GM20000 (cell line): ENCODE measurements at regions not wholly inside any gene's neighbourhood (a gene's known extent, or its start where the extent isn't known, plus 50 kb on each side); places are given as distances from the start of the nearest gene placed in this dataset.

Experiments used
- DNase-seq: peaks from one replicate; pipeline ENCODE4 v3.0.0; 2012; ENCODE audit warnings: low spot score
- CTCF ChIP-seq: IDR thresholded peaks from 2 replicates; pipeline ENCODE4 v1.5.1; 2012; ENCODE audit warnings: mild to moderate bottlenecking, control low read depth; ENCODE audit errors: extremely low read depth, missing control alignments

GRCh38 chr3:44104668-44105321 lies 136.9 kb upstream of the TOPAZ1 start:
- TF ChIP-seq CTCF = no peak
- DNase-seq = peak; percentile 72

- no peak for DNase-seq
- TF ChIP-seq CTCF = no peak
These were observed 136.1 kb upstream of the TOPAZ1 start for GRCh38 chr3:44105571-44105970.

- no peak for TF ChIP-seq CTCF
- no peak for DNase-seq
These were observed 134.9 kb upstream of the TOPAZ1 start for GRCh38 chr3:44106756-44107155.

- no peak for TF ChIP-seq CTCF
- no peak for DNase-seq
These were observed 133.2 kb upstream of the TOPAZ1 start for GRCh38 chr3:44108481-44108880.

GRCh38 chr3:44109771-44110361 lies 131.8 kb upstream of the TOPAZ1 start:
- TF ChIP-seq CTCF = no peak
- DNase-seq = no peak

GRCh38 chr3:44110648-44111047 lies 131.0 kb upstream of the TOPAZ1 start:
- DNase-seq = no peak
- no peak for TF ChIP-seq CTCF

GRCh38 chr3:44111482-44111881 lies 130.2 kb upstream of the TOPAZ1 start:
- no peak for DNase-seq

More at GRCh38 chr3:44111482-44111881, 130.2 kb upstream of the TOPAZ1 start:
- no peak for TF ChIP-seq CTCF
